ENCODE measurements at regions not wholly inside any gene's neighbourhood (a gene's known extent, or its start where the extent isn't known, plus 50 kb on each side); places are given as distances from the start of the nearest gene placed in this dataset.

GRCh38 chr4:31549256-31549655, 829.1 kb downstream of the PCDH7 start:
- H3K27ac Mint-ChIP-seq, result no peak overlapping the region
- TF ChIP-seq, protein P1, sequence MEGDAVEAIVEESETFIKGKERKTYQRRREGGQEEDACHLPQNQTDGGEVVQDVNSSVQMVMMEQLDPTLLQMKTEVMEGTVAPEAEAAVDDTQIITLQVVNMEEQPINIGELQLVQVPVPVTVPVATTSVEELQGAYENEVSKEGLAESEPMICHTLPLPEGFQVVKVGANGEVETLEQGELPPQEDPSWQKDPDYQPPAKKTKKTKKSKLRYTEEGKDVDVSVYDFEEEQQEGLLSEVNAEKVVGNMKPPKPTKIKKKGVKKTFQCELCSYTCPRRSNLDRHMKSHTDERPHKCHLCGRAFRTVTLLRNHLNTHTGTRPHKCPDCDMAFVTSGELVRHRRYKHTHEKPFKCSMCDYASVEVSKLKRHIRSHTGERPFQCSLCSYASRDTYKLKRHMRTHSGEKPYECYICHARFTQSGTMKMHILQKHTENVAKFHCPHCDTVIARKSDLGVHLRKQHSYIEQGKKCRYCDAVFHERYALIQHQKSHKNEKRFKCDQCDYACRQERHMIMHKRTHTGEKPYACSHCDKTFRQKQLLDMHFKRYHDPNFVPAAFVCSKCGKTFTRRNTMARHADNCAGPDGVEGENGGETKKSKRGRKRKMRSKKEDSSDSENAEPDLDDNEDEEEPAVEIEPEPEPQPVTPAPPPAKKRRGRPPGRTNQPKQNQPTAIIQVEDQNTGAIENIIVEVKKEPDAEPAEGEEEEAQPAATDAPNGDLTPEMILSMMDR (conservative IDR thresholded peaks at IDR 0.05), result no peak
- H3K9me3 Mint-ChIP-seq, result no peaks in the 10 kb centered on the region
- no peaks in the 10 kb centered on the region for H3K27me3 Mint-ChIP-seq
- peaks cover 8% of the 10 kb centered on the region for H3K4me1 Mint-ChIP-seq (ENCODE audit: unreplicated experiment)
- no peaks in the 10 kb centered on the region for H3K36me3 Mint-ChIP-seq
- no peak overlapping the region for H3K4me3 Mint-ChIP-seq
- no peak for DNase-seq (ENCODE audit: extremely low spot score, unreplicated experiment)

GRCh38 chr4:31557437-31557836, 837.3 kb downstream of the PCDH7 start:
- DNase-seq (ENCODE audit: extremely low spot score, unreplicated experiment), result no peak
- Mint-ChIP-seq H3K36me3 (no peaks in the 10 kb centered on the region), H3K27ac (no peak overlapping the region), H3K4me1 (ENCODE audit: unreplicated experiment) (no peaks in the 10 kb centered on the region), H3K27me3 (no peaks in the 10 kb centered on the region), H3K9me3 (peaks cover 4% of the 10 kb centered on the region), H3K4me3 (no peak overlapping the region)
- TF ChIP-seq, protein P1 (conservative IDR thresholded peaks at IDR 0.05), result no peak

DNA sequence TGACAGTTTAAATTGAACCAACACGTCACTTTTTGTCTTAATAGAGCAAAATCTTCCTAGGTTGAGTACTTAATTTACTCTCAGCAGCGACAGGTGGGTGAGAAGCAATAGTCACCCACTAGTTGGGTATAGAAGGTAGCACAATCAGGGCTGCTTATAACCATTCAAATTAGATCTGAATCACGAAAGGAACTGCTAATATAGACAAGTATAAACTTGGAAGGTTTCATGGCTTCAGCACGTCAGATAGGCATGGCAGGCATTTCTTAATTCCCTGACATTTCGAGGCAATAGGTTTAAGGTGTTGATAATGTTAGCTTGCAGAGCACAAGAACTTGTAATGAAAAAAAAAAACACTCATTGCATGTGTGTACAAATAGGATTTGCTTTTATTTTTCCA, 853.4 kb downstream of the PCDH7 start:
- Mint-ChIP-seq H3K9me3 (no peaks in the 10 kb centered on the region), H3K36me3 (no peaks in the 10 kb centered on the region), H3K4me3 (no peak overlapping the region), H3K27me3 (no peaks in the 10 kb centered on the region), H3K27ac (no peak overlapping the region), H3K4me1 (ENCODE audit: unreplicated experiment) (no peaks in the 10 kb centered on the region)
- DNase-seq (ENCODE audit: extremely low spot score, unreplicated experiment), result no peak
- TF ChIP-seq, protein P1 (conservative IDR thresholded peaks at IDR 0.05), result no peak

GRCh38 chr4:31575504-31575903, 855.3 kb downstream of the PCDH7 start:
- H3K27me3 Mint-ChIP-seq, result no peaks in the 10 kb centered on the region
- no peak overlapping the region for H3K27ac Mint-ChIP-seq
- no peaks in the 10 kb centered on the region for H3K36me3 Mint-ChIP-seq
- TF ChIP-seq, protein P1 (conservative IDR thresholded peaks at IDR 0.05), result no peak
- no peak overlapping the region for H3K4me3 Mint-ChIP-seq
- H3K9me3 Mint-ChIP-seq, result no peaks in the 10 kb centered on the region
- no peak for DNase-seq (ENCODE audit: extremely low spot score, unreplicated experiment)
- H3K4me1 Mint-ChIP-seq (ENCODE audit: unreplicated experiment), result no peaks in the 10 kb centered on the region

GRCh38 chr4:31580843-31581242, 860.7 kb downstream of the PCDH7 start:
- Mint-ChIP-seq H3K4me3 (no peak overlapping the region), H3K4me1 (ENCODE audit: unreplicated experiment) (no peaks in the 10 kb centered on the region), H3K27ac (no peak overlapping the region), H3K27me3 (no peaks in the 10 kb centered on the region), H3K36me3 (no peaks in the 10 kb centered on the region), H3K9me3 (no peaks in the 10 kb centered on the region)
- DNase-seq (ENCODE audit: extremely low spot score, unreplicated experiment), result no peak
- TF ChIP-seq, protein P1 (conservative IDR thresholded peaks at IDR 0.05), result no peak

DNA sequence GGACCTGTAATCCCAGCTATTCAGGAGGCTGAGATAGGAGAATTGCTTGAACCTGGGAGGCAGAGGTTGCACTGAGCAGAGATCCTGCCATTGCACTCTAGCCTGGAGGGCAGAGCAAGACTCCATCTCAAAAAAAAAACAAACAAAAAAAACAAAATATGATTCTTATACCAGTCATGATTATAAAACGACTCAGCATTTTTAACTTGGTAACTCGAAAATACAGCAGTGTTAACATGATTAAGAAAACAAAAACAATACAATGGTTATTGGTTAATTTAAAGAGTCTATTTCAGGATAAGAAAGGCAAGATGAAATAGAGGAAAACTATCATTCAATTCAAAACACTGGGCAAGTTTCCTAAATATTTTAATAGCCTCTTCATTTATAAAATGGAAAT, 865.3 kb downstream of the PCDH7 start:
- no peaks in the 10 kb centered on the region for H3K9me3 Mint-ChIP-seq
- H3K27ac Mint-ChIP-seq, result no peak overlapping the region

More for the DNA sequence above, 865.3 kb downstream of the PCDH7 start:
- H3K4me1 Mint-ChIP-seq (ENCODE audit: unreplicated experiment), result no peaks in the 10 kb centered on the region
- H3K27me3 Mint-ChIP-seq, result no peaks in the 10 kb centered on the region
- H3K36me3 Mint-ChIP-seq, result no peaks in the 10 kb centered on the region
- DNase-seq (ENCODE audit: extremely low spot score, unreplicated experiment), result no peak
- no peak overlapping the region for H3K4me3 Mint-ChIP-seq
- TF ChIP-seq, protein P1 (conservative IDR thresholded peaks at IDR 0.05), result no peak

All from type B pancreatic cell (in vitro differentiated cells).